ENCODE measurements at regions not wholly inside any gene's neighbourhood (a gene's known extent, or its start where the extent isn't known, plus 50 kb on each side); places are given as distances from the start of the nearest gene placed in this dataset.

GRCh38 chr2:15800495-15801329, 139.6 kb upstream of the MYCN start:
- TF ChIP-seq CTCF (IDR thresholded peaks at IDR 0.05) (no peak), POLR2A (IDR thresholded peaks at IDR 0.05) (no peak), POLR2AphosphoS5 (IDR thresholded peaks at IDR 0.05) (no peak)

Data from sigmoid colon (tissue), 4 donors.